HG03025 (cell line): ENCODE measurements at regions not wholly inside any gene's neighbourhood (a gene's known extent, or its start where the extent isn't known, plus 50 kb on each side); places are given as distances from the start of the nearest gene placed in this dataset.
"Not testable (repeated sequence)": the region's sequence is repeated elsewhere in the genome, so short reads cannot be mapped to it uniquely, and the experiment has no call there.

Experiments
- ATAC-seq: cut with Tn5 transposase; IDR thresholded peaks from one replicate; pipeline ENCODE4 v1.9.1; 2021; ENCODE audit warnings: mild to moderate bottlenecking, moderate library complexity; ENCODE audit not compliant: unreplicated experiment, low FRiP score

DNA sequence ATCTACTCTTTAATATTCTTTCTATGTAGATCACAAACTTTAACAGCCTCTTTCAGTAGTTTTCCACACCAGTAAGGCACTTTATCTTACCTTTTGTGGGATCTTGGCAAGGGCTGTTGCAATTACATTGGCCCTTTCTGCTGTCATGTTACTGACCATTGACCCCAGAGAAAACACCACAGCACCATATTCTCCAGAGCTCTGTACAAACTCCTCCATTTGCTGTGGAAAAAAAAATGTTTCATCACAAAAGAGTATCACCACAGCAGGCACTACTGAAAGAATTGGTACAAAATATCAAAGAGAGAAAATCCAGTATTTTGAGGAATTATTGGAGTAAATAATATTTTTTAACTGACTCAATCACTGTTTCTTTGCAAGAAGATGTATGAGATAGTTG lies 62.3 kb upstream of the UGT2A3 start:
- ATAC-seq, result not testable (repeated sequence)

DNA sequence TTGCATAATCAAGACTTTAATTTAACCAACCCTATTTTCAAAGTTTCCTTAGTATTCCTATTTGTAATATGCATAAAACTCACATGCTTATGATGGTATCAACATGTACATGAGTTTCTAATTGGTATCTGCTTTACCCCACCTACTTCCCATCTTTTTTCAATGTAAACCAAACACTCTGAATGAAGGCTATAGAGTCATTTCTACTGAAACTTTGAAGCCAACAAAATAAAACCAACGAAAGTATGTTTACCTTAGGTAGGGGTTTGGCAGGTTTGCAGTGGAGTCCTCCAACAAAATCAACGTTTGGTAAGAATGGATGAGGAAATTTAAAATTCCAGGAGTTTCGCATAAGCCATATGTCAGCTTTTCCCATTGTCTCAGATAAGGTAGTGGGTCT lies 66.4 kb upstream of the UGT2A3 start:
- ATAC-seq, result not testable (repeated sequence)

DNA sequence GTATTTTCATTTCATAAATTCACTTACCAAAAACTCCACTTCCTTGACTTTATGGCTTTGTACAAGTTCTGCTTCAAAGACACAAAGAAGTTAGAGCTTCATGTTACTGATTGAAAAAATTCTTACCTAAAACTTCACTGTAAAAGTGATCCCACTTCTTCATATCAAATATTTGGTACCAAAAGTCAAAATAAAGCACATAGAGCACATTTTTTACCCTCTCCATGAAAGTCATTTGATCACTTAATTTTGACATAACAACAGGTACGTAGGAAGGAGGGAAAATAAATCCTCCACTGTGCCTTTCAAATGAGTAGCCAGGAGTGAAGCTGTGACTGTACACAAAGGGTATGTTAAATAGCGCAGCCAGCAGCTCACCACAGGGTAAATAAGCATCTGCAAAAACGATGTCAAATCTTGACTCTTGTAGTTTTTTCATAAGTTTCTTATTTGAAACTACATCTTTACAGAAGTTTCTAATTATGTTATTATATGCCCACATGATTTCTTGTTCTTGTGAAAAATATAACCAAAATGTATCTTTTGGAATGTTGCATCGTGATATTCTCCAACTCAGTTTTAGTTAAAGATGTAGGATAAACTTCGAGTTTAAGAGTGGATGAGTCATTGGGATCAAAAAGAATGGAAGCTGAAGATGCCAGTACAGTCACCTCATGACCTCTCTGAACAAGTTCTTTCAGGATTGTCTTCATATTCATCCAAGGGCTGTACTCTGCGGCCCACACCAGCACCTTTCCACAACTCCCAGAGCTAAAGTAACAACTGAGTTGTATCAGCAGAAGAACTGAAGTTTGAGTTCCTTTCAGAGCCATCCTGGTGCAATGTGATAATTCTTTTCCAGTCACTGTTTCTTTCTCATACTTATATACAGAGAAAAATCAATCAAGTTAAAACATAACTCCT lies 68.2 kb upstream of the UGT2A3 start:
- not testable (repeated sequence) for ATAC-seq

- not testable (repeated sequence) for ATAC-seq
Observed at GRCh38 chr4:69020462-69020807, 68.8 kb upstream of the UGT2A3 start.

DNA sequence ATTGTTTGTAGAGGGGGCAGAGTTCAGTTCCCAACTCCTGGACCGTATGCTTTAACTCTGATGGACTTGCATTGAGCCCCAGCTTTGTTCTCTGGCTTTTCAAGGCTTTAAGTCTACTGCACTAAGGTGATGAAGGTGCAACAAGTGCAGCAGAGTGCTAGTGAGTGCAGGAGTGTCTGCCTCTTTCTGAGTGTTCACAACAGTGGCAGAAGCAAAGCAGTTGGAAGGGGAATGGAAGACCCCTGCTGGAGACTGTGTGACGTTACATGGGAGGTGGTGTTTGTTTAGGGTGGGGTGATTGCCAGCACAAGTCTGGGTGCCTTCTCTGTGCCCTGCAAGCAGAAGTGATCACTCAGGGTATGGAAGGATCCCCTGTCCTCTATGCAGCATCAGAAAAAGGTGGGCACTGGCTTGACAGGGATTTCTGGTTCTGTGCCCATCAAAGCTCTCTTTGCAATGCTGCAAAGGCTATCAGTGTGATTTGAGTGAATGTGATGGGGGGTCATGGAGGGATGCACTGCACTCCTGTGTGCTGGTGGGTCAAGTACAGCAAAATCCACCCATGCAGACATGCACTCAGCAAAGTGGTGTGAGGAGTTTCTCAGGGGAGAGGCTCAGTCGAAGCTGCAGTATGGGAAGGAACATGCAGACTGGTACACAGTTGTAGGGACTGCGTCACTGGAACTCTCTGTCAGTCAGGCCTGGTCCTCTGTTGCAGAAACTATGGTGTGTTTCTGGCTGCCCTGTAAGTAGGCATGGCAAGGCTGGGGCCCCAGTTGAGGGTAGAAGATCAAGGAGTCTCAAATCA lies 70.9 kb upstream of the UGT2B7 start:
- peak; percentile 72 for ATAC-seq

DNA sequence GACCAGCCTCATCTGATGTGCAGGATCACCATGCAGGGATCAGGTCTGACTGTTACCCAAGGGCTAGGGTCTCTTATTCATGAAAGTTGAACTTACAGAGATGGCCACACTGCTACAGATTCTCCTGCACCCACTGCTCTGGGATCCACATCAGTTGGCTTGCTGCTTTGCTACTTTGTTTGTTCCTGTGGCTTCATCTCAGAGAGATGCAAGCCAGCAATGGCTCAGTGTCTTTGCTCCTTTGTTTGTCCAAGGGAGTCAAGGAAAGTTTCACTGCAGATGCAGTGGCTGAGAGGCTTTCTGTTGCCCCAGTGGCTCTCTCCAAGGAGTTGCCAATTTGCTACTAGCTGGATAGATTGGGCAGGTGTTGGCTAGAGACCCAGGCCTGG lies 70.3 kb upstream of the UGT2B7 start:
- no peak for ATAC-seq

DNA sequence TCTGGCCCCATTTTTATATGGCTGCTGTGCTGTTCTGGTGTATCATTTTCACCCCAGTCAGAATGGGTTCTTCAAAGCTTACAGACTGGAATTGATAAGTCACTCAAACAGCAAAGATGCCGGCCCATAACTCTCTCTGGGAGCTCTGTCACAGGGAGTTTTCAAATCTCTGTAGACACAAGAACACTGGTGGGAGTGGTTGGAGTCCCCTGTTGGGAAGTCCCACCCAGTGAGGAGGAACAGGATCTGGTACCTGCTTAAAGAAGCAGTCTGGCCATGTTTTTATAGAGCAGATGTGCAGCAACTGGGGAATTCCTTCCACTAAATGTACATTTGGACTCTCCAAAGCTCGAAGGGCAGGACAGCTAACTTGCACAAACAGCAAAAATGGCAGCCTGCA lies 69.3 kb upstream of the UGT2B7 start:
- no peak for ATAC-seq

DNA sequence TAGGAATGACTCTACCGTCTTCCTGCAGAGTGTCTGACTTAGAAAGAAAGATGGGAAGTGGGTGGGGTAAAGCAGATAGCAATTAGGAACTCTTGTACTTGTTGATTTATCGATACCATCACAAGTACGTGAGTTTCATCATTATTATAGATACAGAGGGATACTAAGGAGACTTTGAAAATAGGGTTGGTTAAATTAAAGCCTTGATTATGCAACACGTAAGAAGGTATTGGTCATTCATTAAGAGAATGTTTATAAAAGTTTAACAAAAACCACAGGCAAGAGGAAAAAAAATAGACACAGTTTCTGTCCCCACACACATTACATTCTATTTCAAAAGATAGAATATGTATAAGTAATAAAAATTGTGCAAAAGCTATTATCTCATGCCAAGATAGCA lies 65.9 kb upstream of the UGT2B7 start:
- no peak for ATAC-seq

- ATAC-seq, result no peak
Observed at GRCh38 chr4:69032847-69033638, 63.2 kb upstream of the UGT2B7 start.

- ATAC-seq, result not testable (repeated sequence)
Observed at GRCh38 chr4:69034315-69034740, 61.9 kb upstream of the UGT2B7 start.

DNA sequence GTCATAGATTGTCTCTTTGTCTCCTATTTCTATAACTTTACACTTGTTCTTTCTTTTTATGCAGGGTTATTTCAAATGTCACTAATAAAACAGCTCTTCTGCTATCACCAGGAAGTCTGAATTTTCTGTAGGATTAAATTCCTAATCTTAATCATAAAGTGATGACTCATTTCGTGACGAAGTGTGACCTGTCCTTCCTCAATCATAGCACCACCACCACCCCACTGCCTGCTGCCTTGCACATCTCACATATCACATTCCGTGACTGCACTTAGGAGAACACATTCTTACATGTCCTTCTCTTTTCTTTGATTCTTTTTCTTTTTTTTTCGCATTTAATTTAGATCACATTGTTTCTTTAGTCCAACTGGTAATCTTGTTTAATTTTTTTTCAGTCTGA lies 57.7 kb upstream of the UGT2B7 start:
- no peak for ATAC-seq

- no peak for ATAC-seq
Observed at GRCh38 chr4:69039071-69039470, 57.2 kb upstream of the UGT2B7 start.

DNA sequence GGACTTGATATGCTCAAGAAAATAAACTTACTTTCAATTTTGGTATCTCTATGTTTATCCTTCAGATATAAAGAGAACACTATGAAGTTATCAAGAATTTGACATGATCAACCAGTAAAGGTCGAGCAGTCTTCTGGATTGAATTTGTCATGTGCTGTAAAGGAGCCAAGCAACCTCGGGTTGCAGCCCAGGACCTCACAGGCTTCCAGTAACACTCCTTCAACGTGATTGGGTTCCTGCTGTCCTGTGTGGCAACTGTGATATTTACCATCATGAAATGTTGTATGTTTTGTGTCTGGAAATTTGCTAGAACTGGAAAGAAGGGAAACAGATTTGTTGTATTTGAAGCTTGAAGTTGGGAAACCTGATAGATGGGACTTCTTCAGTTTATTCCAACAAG lies 52.0 kb upstream of the UGT2B7 start:
- ATAC-seq, result no peak
